IPS DF 19.7 (cell line): ENCODE measurements at regions not wholly inside any gene's neighbourhood (a gene's known extent, or its start where the extent isn't known, plus 50 kb on each side); places are given as distances from the start of the nearest gene placed in this dataset.
"Not testable (repeated sequence)": the region's sequence is repeated elsewhere in the genome, so short reads cannot be mapped to it uniquely, and the experiment has no call there.

Experiments used
- DNase-seq: peaks from one replicate; pipeline ENCODE4 v3.0.0-alpha.2; 2013; ENCODE audit warnings: low read depth, low spot score

DNA sequence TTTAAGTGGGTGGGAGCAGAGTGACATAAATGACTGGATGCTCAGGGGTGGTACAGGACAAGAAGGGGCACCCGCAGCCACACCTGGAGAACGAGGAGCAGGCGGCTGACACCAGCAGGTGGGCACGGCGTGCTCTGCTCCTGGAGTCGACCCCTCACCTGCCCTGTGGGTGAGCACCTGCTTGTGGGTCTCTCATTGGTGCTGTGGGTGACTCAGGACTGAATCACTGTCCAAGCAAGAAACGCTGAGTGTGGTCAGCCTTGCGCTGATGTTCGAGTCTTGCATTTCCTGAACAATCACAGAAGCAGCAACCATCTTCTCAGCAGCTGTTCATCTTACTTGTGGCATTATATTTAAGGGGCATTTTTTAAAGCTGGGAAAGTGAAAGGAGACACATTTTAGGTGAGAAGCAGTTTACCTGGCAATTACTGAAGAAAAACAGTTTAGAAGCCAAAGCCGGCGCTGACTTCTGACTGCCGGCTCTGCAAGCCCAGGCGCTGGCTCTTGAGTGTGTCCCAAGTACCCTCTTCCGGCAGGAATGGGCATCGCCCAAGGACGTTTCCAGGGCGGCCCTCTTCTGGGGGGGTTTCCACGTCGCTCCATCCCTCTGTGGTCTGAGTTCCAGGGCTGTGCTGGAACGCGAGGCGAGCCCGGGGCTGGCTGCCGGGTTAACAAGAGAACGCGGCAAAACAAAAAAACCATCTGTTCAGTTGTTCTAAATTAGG, 145.2 kb upstream of the PFKP start:
- no peak for DNase-seq

DNA sequence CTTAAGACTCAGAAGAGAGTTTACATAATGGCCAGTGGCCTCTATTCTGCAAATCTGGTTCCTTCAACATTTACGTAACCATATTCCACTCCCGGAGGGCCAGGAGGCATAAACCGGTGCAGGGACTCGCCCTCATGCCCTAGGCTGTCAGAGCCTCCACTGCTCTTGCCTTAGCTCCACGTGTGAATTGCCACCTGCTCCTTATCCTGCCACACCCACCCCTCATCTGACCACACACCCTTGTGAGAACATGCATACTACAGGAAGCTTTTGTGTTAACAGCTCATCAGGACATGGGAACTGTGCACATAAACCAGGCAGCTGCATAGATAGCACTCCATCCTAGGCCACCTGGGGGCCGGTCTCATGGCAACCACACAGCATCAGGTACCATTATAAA, 146.7 kb upstream of the PFKP start:
- no peak for DNase-seq

- DNase-seq, result no peak
Observed at GRCh38 chr10:2920168-2920567, 147.2 kb upstream of the PFKP start.

DNA sequence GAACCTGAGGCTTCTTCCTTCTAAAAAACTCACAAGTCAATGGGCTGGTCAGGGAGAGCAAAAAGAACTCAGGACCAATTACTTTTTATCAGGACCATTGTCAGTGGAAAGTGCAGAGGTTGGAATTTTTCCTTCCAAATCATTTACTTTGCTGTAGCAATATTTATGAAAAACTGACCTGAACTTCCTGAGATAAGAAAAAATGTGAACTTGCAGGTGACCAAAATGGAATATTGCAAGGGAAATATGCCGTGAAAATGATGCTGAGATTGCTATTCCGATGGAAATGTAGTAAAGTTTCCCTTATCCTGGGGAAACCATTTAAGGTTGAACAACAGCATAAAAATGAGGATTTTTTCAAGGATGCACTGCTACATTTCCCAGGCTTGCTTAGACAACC, 148.3 kb upstream of the PFKP start:
- DNase-seq, result no peak

GRCh38 chr10:2918489-2918888, 148.9 kb upstream of the PFKP start:
- DNase-seq, result no peak

DNA sequence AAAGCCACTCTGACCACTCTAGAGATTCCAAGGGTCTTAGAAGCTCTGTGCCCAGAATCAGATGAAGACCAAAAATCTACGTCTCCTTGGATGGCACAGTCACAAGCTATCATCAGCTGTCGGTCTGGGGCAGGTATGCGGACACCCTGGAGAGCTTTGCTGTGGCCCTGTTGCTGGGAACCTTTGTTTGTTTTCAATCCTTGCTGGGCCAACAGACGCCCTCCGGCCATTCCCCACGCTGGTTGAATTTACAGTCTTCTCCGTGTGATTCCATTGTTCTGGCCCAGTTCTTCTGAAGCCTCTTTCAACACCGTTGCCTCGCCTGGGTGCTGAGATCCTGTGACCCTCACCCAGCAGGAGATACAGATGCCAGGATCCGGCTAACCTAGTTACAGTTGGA, 149.4 kb upstream of the PFKP start:
- DNase-seq, result no peak

GRCh38 chr10:2915412-2915811, 151.9 kb upstream of the PFKP start:
- no peak for DNase-seq

GRCh38 chr10:2914741-2915140, 152.6 kb upstream of the PFKP start:
- no peak for DNase-seq

GRCh38 chr10:2913474-2913873, 153.9 kb upstream of the PFKP start:
- no peak for DNase-seq

DNA sequence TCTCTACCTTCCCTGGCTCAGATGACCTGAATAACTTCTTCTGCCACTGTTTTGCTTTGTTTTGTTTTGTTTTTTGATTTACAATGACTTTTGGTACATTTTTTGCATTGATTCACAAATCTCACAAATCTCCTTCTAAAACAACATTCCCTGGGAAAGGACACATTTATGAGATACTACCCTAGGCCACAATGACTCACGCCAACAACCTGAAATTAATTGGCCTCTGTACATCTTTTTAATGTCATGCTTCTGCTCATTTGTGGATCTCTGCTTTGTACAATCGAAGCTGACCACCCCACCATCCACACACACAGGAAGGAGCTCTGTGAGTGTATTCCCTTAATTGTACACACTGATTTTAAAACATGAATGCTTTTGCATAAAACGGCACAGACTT, 156.7 kb upstream of the PFKP start:
- DNase-seq, result no peak

DNA sequence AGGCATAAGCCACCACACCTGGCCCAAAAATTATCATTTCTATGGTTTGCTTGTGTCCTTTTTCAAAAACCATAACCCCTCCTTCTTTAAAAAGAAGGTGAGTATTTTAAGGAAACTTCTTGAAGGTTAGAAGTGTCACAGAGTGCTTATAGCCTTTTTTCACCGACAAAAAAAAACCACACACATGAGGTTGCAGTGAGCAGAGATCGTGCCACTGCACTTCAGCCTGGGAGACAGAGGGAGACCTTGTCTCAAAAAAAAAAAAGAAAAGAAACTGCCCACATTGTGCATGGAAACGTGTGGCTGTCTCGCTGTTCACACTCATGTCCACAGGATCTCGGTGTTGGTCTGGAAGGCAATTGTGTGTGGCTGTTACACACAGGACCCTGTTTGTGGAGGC, 157.4 kb upstream of the PFKP start:
- no peak for DNase-seq

DNA sequence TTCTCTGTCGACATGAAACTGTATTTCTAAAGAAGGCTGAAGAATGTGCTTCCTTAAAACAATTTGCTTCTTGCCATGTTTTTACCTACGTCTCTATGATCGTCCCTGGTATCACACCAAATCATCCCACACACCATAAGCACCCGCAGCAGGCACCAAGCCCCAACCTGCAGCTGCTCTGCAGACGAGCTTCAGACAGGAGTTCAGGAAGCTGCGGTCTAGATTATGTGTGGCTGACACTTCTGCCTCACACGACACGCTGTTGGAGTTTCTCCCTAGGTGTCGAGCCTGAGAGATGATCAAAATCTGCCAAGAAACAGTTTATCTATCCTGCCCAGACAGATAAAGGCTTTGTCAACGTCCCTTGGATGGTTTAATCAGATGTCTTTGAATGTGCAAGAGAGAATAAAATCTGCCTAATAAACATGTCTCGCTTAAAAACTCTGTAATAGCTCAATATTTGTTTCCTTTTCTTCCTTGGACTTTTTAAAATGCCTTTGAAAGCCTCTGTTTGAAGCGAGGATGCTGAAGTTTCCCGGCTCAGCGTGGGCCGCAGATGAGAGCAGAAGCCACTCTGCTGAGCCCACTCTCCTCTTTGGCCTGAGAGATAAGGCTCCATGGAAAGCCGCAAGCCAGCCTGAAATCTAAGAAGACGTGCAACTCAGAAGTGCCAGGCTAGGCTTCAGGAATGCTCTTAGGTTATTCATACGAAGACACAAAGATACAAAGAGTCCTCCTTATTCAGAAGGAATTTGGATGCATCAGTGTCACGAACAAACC, 158.3 kb upstream of the PFKP start:
- no peak for DNase-seq

DNA sequence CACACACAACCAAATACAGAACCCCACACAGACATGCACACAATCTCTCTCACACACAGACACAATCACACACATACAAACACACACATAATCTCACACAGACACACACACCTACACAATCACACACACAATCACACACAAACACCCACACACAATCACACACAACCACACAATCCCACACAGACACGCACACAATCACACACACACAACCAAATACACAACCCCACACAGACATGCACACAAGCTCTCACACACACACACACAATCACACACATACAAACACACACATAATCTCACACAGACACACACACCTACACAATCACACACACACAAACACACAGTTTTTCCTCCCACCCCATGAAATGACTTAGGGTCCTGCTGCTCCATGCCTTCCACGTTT, 160.4 kb upstream of the PFKP start:
- DNase-seq, result no peak

- DNase-seq, result no peak
Observed at GRCh38 chr10:2905851-2906250, 161.5 kb upstream of the PFKP start.

DNA sequence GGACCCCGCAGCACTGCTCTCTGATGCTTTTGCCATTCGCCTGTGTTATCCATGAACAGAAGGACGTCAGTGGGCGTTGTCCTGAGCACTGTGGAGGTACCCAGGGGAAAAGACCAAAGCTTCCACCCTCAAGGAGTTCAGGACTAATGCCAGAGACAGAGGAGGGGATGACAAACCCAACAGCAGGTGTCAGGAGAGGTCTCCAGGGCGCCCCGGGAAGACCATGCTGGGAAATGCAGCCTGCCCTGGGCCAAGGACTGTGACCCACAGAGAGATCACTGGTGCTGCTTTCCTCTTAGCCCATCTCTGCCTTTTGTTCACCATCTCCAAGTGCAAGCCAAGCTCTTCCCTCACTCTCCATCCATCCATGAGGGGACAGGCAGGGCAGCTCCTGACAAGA, 166.8 kb upstream of the PFKP start:
- DNase-seq, result no peak

- no peak for DNase-seq
Observed at GRCh38 chr10:2899246-2899951, 167.9 kb upstream of the PFKP start.

DNA sequence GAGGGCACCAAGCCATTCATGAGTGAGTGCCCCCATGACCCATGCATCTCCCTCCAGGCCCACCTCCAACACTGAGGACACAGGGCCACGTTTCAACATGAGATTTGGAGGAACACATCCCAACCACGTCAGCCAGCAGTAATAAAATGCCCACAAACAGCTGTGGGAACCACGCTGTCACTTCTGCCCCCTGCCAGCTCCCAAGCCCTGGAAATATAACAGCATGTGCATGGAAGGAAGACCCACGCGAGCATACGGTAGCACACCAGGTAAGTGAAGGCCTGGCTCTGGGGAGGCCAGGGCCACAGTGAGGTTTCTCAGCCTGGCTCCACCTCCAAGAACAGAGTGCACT, 168.9 kb upstream of the PFKP start:
- no peak for DNase-seq

DNA sequence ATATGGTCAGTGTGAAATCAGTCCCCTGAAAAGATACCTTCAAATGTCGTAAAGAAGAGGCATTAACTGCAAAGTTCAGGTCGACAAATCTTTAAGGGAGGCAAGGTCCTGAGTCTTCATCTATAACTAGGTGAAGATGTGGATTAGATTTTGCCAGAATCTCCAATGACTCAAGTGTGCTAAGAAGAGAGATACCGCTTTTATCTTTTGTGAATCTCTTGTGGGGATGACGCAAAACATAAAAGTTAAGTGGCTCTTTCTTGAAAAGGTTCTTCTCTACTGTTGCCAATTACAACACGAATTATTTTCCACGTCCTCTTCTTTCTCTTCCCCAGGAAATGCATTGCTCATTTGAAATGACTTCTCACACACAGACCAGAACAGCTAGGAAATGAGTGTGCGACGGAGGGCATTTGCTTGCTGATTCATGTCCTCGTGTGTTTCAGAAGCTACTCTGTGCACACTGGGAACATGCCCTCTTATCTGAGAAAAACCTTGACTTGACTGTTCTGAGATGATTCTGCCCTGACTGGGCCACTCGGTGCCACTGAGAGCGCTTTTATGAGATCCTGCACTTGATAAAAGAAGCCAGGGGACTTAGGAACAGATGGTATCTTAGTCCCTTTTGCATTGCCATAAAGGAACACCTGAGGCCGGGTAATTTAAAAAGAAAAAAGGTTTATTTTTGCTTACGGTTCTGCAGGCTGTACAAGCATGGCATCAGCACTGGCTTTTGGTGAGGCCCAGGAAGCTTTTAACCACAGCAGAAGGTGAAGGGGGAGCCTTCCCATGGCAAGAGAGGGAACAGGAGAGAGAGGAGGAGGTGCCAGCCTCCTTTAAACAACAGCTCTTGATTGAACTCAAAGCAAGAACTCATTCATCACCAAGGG, 169.5 kb upstream of the PFKP start:
- no peak for DNase-seq

- not testable (repeated sequence) for DNase-seq
Observed at GRCh38 chr10:2896334-2896733, 171.0 kb upstream of the PFKP start.

DNA sequence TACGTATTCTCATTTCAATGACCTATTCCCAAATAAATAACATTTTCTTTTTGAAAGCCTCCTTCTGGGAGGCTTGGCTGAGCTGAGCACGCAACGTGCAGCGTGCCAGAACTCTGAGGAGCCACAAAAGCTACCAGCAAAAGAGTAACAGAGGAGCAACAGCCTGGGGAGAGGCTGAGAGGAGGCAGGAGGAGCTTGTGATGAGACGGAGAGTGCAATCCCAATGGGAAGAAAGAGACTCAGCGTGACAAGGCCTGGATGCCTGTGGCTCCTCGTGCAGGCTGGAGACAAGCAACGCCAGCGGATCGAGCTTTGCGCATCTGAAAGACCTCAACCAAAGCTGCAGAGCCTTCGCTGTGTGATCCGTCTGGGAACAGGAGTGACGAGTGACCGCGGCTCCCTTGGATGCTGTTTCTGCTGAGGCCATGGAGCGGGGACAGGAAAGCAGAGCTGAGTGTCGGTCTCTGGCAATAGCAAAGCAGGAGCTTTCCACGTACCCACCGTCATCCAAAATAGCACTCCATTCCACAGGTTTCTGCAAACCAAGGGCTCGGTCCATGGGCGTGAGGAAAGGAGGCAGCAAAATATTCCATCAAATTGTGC, 171.7 kb upstream of the PFKP start:
- no peak for DNase-seq

DNA sequence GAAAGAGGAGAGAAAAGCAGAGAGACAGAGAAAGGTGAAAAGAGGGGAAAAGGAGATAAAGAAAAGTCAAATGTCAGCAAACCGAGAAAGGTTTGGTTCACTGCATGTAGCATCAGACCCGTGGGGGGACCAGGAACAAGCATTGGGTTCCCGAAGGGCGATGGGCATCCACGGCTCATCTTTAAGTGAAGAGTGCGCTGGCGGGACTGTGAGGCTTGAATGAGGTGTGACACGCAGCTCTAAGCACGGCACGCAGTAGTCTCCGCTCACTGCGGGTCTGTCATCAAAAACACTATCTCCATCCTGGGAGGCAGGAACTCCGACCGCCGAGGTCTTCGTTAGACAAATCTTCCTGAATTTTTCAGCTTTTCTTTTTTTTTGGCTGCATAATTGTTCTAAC, 173.4 kb upstream of the PFKP start:
- DNase-seq, result no peak
